ENCODE measurements at regions not wholly inside any gene's neighbourhood (a gene's known extent, or its start where the extent isn't known, plus 50 kb on each side); places are given as distances from the start of the nearest gene placed in this dataset.
"Not testable (repeated sequence)": the region's sequence is repeated elsewhere in the genome, so short reads cannot be mapped to it uniquely, and the experiment has no call there.

- no peak for DNase-seq
Measured at GRCh38 chr3:153623834-153624233, 461.8 kb downstream of the RAP2B start.

- DNase-seq, result no peak
Measured at GRCh38 chr3:153624310-153625030, 462.4 kb downstream of the RAP2B start.

- no peak for DNase-seq
Measured at GRCh38 chr3:153625506-153625905, 463.5 kb downstream of the RAP2B start.

GRCh38 chr3:153626158-153626557 lies 464.1 kb downstream of the RAP2B start:
- DNase-seq, result no peak

- no peak for DNase-seq
Measured at GRCh38 chr3:153628591-153628990, 466.6 kb downstream of the RAP2B start.

- DNase-seq, result no peak
Measured at GRCh38 chr3:153629148-153629547, 467.1 kb downstream of the RAP2B start.

GRCh38 chr3:153631102-153631501 lies 469.1 kb downstream of the RAP2B start:
- no peak for DNase-seq

GRCh38 chr3:153631664-153632063 lies 469.6 kb downstream of the RAP2B start:
- no peak for DNase-seq

GRCh38 chr3:153633407-153633806 lies 471.4 kb downstream of the RAP2B start:
- DNase-seq, result no peak

- DNase-seq, result no peak
Measured at GRCh38 chr3:153634683-153635082, 472.7 kb downstream of the RAP2B start.

GRCh38 chr3:153639631-153640030 lies 477.6 kb downstream of the RAP2B start:
- no peak for DNase-seq

GRCh38 chr3:153640689-153641665 lies 479.0 kb downstream of the RAP2B start:
- DNase-seq, result no peak

- DNase-seq, result not testable (repeated sequence)
Measured at GRCh38 chr3:153642576-153642975, 478.6 kb upstream of the ARHGEF26 start.

- not testable (repeated sequence) for DNase-seq
Measured at GRCh38 chr3:153643471-153643870, 477.7 kb upstream of the ARHGEF26 start.

- no peak for DNase-seq
Measured at GRCh38 chr3:153649286-153649839, 471.8 kb upstream of the ARHGEF26 start.

GRCh38 chr3:153652076-153652475 lies 469.1 kb upstream of the ARHGEF26 start:
- no peak for DNase-seq

GRCh38 chr3:153657046-153657445 lies 464.1 kb upstream of the ARHGEF26 start:
- no peak for DNase-seq

- DNase-seq, result no peak
Measured at GRCh38 chr3:153657461-153657860, 463.7 kb upstream of the ARHGEF26 start.

- peak; percentile 64 for DNase-seq
Measured at GRCh38 chr3:153658136-153658535, 463.1 kb upstream of the ARHGEF26 start.

GRCh38 chr3:153666991-153667740 lies 454.0 kb upstream of the ARHGEF26 start:
- DNase-seq, result no peak

- DNase-seq, result no peak
Measured at GRCh38 chr3:153669527-153669926, 451.7 kb upstream of the ARHGEF26 start.

- peak; percentile 91 for DNase-seq
Measured at GRCh38 chr3:153670577-153670976, 450.6 kb upstream of the ARHGEF26 start.

GRCh38 chr3:153673853-153674252 lies 447.3 kb upstream of the ARHGEF26 start:
- DNase-seq, result no peak
